RCC 7860 (cell line): ENCODE measurements at regions not wholly inside any gene's neighbourhood (a gene's known extent, or its start where the extent isn't known, plus 50 kb on each side); places are given as distances from the start of the nearest gene placed in this dataset.

Experiments
- DNase-seq: peaks from one replicate; pipeline ENCODE4 v3.0.0-alpha.2; 2015; ENCODE audit warnings: low spot score
- FAIRE-seq: peaks from 2 replicates; lab custom pipeline; 2012; peaks lifted over from hg19 to GRCh38; lab: Jason Lieb, UNC

- FAIRE-seq: peak; percentile 99
Observed at GRCh38 chrY:10200065-10200464, 672.4 kb downstream of the TSPY10 start.

More at GRCh38 chrY:10200065-10200464, 672.4 kb downstream of the TSPY10 start:
- DNase-seq: no peak
